Panc1 (cell line): ENCODE measurements at regions not wholly inside any gene's neighbourhood (a gene's known extent, or its start where the extent isn't known, plus 50 kb on each side); places are given as distances from the start of the nearest gene placed in this dataset.

Experiments
- ATAC-seq: fragments of 200-7000 bp; cut with Tn5 transposase; 2 replicates; pipeline ENCODE4 v1.9.1; 2020; ENCODE audit warnings: mild to moderate bottlenecking, moderate library complexity
- BruUV-seq: library from RNA; stranded (reverse); fragments of 400-500 nt; replicated peaks from 2 replicates; lab custom pipeline; 2021; lab: Mats Ljungman, UMichigan
- CTCF ChIA-PET: fragments of 300-600 bp; sonication (Branson Sonifier 250); formaldehyde crosslinking; loops from one replicate; lab custom pipeline; 2022; ENCODE audit warnings: antibody characterized with exemption; lab: Charles Lee
- POLR2A ChIA-PET: fragments of 300-600 bp; sonication (Branson Sonifier 250); formaldehyde crosslinking; loops from one replicate; lab custom pipeline; 2022; ENCODE audit warnings: antibody characterized with exemption; lab: Charles Lee
- DNase-seq: peaks from one replicate; pipeline ENCODE4 v3.0.0-alpha.2; 2010; ENCODE audit warnings: low read depth, low spot score
- H3K27ac ChIP-seq: 2 replicates; pipeline ENCODE4 v1.5.1; 2011; ENCODE audit warnings: mild to moderate bottlenecking, low read length, inconsistent platforms
- H3K27me3 ChIP-seq: fragments of 200-500 bp; sonication (Bioruptor generic); 2 replicates; pipeline ENCODE4 v1.6.0; 2014; ENCODE audit warnings: low read length, inconsistent platforms; ENCODE audit not compliant: control insufficient read depth, insufficient read depth
- H3K36me3 ChIP-seq: fragments of 200-500 bp; sonication (Bioruptor generic); 2 replicates; pipeline ENCODE4 v1.5.1; 2014; ENCODE audit warnings: inconsistent platforms, mild to moderate bottlenecking, low read length, moderate library complexity; ENCODE audit not compliant: control insufficient read depth, insufficient read depth
- H3K4me1 ChIP-seq: 2 replicates; pipeline ENCODE4 v1.5.1; 2011; ENCODE audit warnings: inconsistent platforms, mild to moderate bottlenecking, low read length, moderate library complexity; ENCODE audit not compliant: control insufficient read depth, insufficient read depth
- H3K4me3 ChIP-seq, 2 experiments: 2 replicates each; pipeline ENCODE4 v1.5.1; 2011 to 2012; ENCODE audit warnings: low read depth in 2 of 2, low read length in 2 of 2, mild to moderate bottlenecking in 2 of 2, inconsistent platforms in 1 of 2, moderate library complexity in 1 of 2
- H3K9me3 ChIP-seq: fragments of 200-500 bp; sonication (Bioruptor generic); 2 replicates; pipeline ENCODE4 v1.5.1; 2014; ENCODE audit warnings: low read depth, mild to moderate bottlenecking, inconsistent platforms, low read length, moderate library complexity; ENCODE audit not compliant: control insufficient read depth, insufficient read depth
- CTCF ChIP-seq: fragments of 450-650 bp; IDR thresholded peaks from 2 replicates; pipeline ENCODE4 v1.5.1; 2017; ENCODE audit warnings: mild to moderate bottlenecking
- POLR2AphosphoS5 ChIP-seq: IDR thresholded peaks from 2 replicates; pipeline ENCODE4 v1.6.1; 2012; ENCODE audit warnings: mild to moderate bottlenecking, low read depth, low read length, moderate library complexity
- REST ChIP-seq, 2 experiments: IDR thresholded peaks; 2 replicates each; pipeline ENCODE4 v1.6.1; 2011 to 2012; ENCODE audit warnings: low read depth in 2 of 2, control low read depth in 1 of 2, low read length in 1 of 2, mild to moderate bottlenecking in 1 of 2, moderate library complexity in 1 of 2; ENCODE audit not compliant: insufficient read depth in 1 of 2
- SIN3A ChIP-seq: IDR thresholded peaks from 2 replicates; pipeline ENCODE4 v1.6.1; 2012; ENCODE audit warnings: low read depth, mild to moderate bottlenecking, low read length, moderate library complexity, borderline replicate concordance; ENCODE audit not compliant: insufficient read depth
- TCF7L2 ChIP-seq: IDR thresholded peaks from 2 replicates; pipeline ENCODE4 v1.6.1; 2011; ENCODE audit warnings: mild to moderate bottlenecking, low read depth, low read length, inconsistent platforms
- in situ Hi-C: cut with HindIII; loops from 2 replicates; pipeline ENCODE4 v1.10.0; 2016; ENCODE audit warnings: low sequenced_read_pairs, low pct_unique_long_range_greater_than_20kb
- intact Hi-C: fragments of 100-400 bp; cut with micrococcal nuclease; formaldehyde crosslinking; loops from one replicate; pipeline ENCODE4 v1.10.0; 2022; ENCODE audit not compliant: unreplicated experiment

- BruUV-seq = no TSS peak
Measured at GRCh38 chr13:90979059-90979458, 368.4 kb upstream of the MIR17HG start.

GRCh38 chr13:90984756-90985155, 362.7 kb upstream of the MIR17HG start:
- no peak overlapping the region for H3K4me3 ChIP-seq
- ChIA-PET POLR2A (no interaction called here), CTCF (no interaction called here)
- in situ Hi-C loops = no loop called here
- intact Hi-C loops = no loop called here
- BruUV-seq = no TSS peak
- H3K9me3 ChIP-seq = no peaks in the 10 kb centered on the region
- no peak for ATAC-seq
- no peaks in the 10 kb centered on the region for H3K27me3 ChIP-seq
- no peaks in the 10 kb centered on the region for H3K4me1 ChIP-seq
- no peak for DNase-seq
- TF ChIP-seq POLR2AphosphoS5 = no peak
- no peak overlapping the region for H3K27ac ChIP-seq
- no peaks in the 10 kb centered on the region; the same call in 1 of the 2 replicates for H3K36me3 ChIP-seq

More at GRCh38 chr13:90979059-90979458, 368.4 kb upstream of the MIR17HG start:
- intact Hi-C loops = no loop called here
- DNase-seq = no peak
- Histone ChIP-seq H3K9me3 (no peaks in the 10 kb centered on the region), H3K27me3 (no peaks in the 10 kb centered on the region), H3K4me1 (no peaks in the 10 kb centered on the region), H3K36me3 (no peaks in the 10 kb centered on the region), H3K4me3 (no peak overlapping the region), H3K27ac (no peak overlapping the region)
- TF ChIP-seq TCF7L2 = no peak
- TF ChIP-seq SIN3A = no peak
- no peak for TF ChIP-seq CTCF
- TF ChIP-seq REST (IDR thresholded peaks at IDR 0.05; ENCODE audit: insufficient read depth in 1 of 2, low read depth in 2 of 2, low read length in 1 of 2) = no peak
- no peak for TF ChIP-seq POLR2AphosphoS5
- ATAC-seq = no peak
- POLR2A ChIA-PET = no interaction called here
- CTCF ChIA-PET = no interaction called here
- in situ Hi-C loops = no loop called here

GRCh38 chr13:90995001-90995400, 352.5 kb upstream of the MIR17HG start:
- no peak for ATAC-seq
- TF ChIP-seq REST (IDR thresholded peaks at IDR 0.05; ENCODE audit: insufficient read depth in 1 of 2, low read depth in 2 of 2, low read length in 1 of 2) (no peak), POLR2AphosphoS5 (no peak), SIN3A (no peak), CTCF (no peak), TCF7L2 (no peak)
- H3K4me1 ChIP-seq = no peaks in the 10 kb centered on the region
- in situ Hi-C loops = no loop called here
- H3K4me3 ChIP-seq = no peak overlapping the region
- ChIA-PET POLR2A (no interaction called here), CTCF (no interaction called here)
- H3K27ac ChIP-seq = no peak overlapping the region
- no peaks in the 10 kb centered on the region for H3K36me3 ChIP-seq
- H3K9me3 ChIP-seq = no peaks in the 10 kb centered on the region
- no peaks in the 10 kb centered on the region for H3K27me3 ChIP-seq
- no TSS peak for BruUV-seq
- intact Hi-C loops = no loop called here
- DNase-seq = no peak
